ENCODE measurements at regions not wholly inside any gene's neighbourhood (a gene's known extent, or its start where the extent isn't known, plus 50 kb on each side); places are given as distances from the start of the nearest gene placed in this dataset.

GRCh38 chr13:89803839-89804238 lies 1543.6 kb upstream of the MIR17HG start:
- no peaks in the 10 kb centered on the region for H3K9me3 ChIP-seq
- TF ChIP-seq CTCF (IDR thresholded peaks at IDR 0.05) (no peak), POLR2A (IDR thresholded peaks at IDR 0.05) (no peak), POLR2AphosphoS5 (IDR thresholded peaks at IDR 0.05) (no peak)
- no peak overlapping the region for H3K27ac ChIP-seq
- no peak for DNase-seq (ENCODE audit: low spot score in 2 of 2)
- no peaks in the 10 kb centered on the region for H3K4me1 ChIP-seq
- intact Hi-C loops (cut with DNase I; ENCODE audit: low total_unique reads) = no loop called here
- H3K27me3 ChIP-seq = no peaks in the 10 kb centered on the region
- no peaks in the 10 kb centered on the region for H3K36me3 ChIP-seq
- H3K4me3 ChIP-seq = no peak overlapping the region

- H3K4me1 ChIP-seq = no peaks in the 10 kb centered on the region
- H3K36me3 ChIP-seq = no peaks in the 10 kb centered on the region
- intact Hi-C loops (cut with DNase I; ENCODE audit: low total_unique reads) = no loop called here
- H3K9me3 ChIP-seq = no peaks in the 10 kb centered on the region
- no peak overlapping the region for H3K4me3 ChIP-seq
- TF ChIP-seq CTCF (IDR thresholded peaks at IDR 0.05) (no peak), POLR2AphosphoS5 (IDR thresholded peaks at IDR 0.05) (no peak), POLR2A (IDR thresholded peaks at IDR 0.05) (no peak)
- no peak overlapping the region for H3K27ac ChIP-seq
- no peaks in the 10 kb centered on the region for H3K27me3 ChIP-seq
- DNase-seq (ENCODE audit: low spot score in 2 of 2) = no peak
Observed at GRCh38 chr13:89806594-89806993, 1540.9 kb upstream of the MIR17HG start.

- H3K4me3 ChIP-seq = no peak overlapping the region
Observed at GRCh38 chr13:89812856-89813255, 1534.6 kb upstream of the MIR17HG start.

GRCh38 chr13:89816404-89816803 lies 1531.1 kb upstream of the MIR17HG start:
- Histone ChIP-seq H3K4me3 (no peak overlapping the region), H3K27ac (no peak overlapping the region), H3K4me1 (no peaks in the 10 kb centered on the region), H3K27me3 (no peaks in the 10 kb centered on the region), H3K36me3 (no peaks in the 10 kb centered on the region), H3K9me3 (peaks cover 5% of the 10 kb centered on the region in 2 donors)
- TF ChIP-seq CTCF (IDR thresholded peaks at IDR 0.05) (no peak), POLR2AphosphoS5 (IDR thresholded peaks at IDR 0.05) (no peak), POLR2A (IDR thresholded peaks at IDR 0.05) (no peak)
- intact Hi-C loops (cut with DNase I; ENCODE audit: low total_unique reads) = no loop called here
- no peak for DNase-seq (ENCODE audit: low spot score in 2 of 2)

More at GRCh38 chr13:89812856-89813255, 1534.6 kb upstream of the MIR17HG start:
- no peaks in the 10 kb centered on the region for H3K27me3 ChIP-seq
- DNase-seq (ENCODE audit: low spot score in 2 of 2) = no peak
- H3K9me3 ChIP-seq = peaks cover 0 to 2% of the 10 kb centered on the region in 2 donors
- no peaks in the 10 kb centered on the region for H3K36me3 ChIP-seq
- TF ChIP-seq POLR2AphosphoS5 (IDR thresholded peaks at IDR 0.05) = no peak
- no peak for TF ChIP-seq CTCF (IDR thresholded peaks at IDR 0.05)
- no peak for TF ChIP-seq POLR2A (IDR thresholded peaks at IDR 0.05)
- no peaks in the 10 kb centered on the region for H3K4me1 ChIP-seq
- intact Hi-C loops (cut with DNase I; ENCODE audit: low total_unique reads) = no loop called here
- H3K27ac ChIP-seq = no peak overlapping the region

GRCh38 chr13:89822467-89822866 lies 1525.0 kb upstream of the MIR17HG start:
- intact Hi-C loops (cut with DNase I; ENCODE audit: low total_unique reads) = loop anchor here (5.0 kb wide), 1 partner anchor 240 kb away; no protein-coding TSS in a partner anchor
- Histone ChIP-seq H3K4me1 (no peaks in the 10 kb centered on the region), H3K4me3 (no peak overlapping the region), H3K36me3 (no peaks in the 10 kb centered on the region), H3K27me3 (no peaks in the 10 kb centered on the region), H3K9me3 (peaks cover 5% of the 10 kb centered on the region in 2 donors), H3K27ac (no peak overlapping the region)
- DNase-seq (ENCODE audit: low spot score in 2 of 2) = no peak
- no peak for TF ChIP-seq CTCF (IDR thresholded peaks at IDR 0.05)
- no peak for TF ChIP-seq POLR2A (IDR thresholded peaks at IDR 0.05)
- no peak for TF ChIP-seq POLR2AphosphoS5 (IDR thresholded peaks at IDR 0.05)
